NT2/D1 (cell line): ENCODE measurements at regions not wholly inside any gene's neighbourhood (a gene's known extent, or its start where the extent isn't known, plus 50 kb on each side); places are given as distances from the start of the nearest gene placed in this dataset.

ENCODE experiments used
- DNase-seq: peaks from one replicate; pipeline ENCODE4 v3.0.0-alpha.2; 2011; ENCODE audit warnings: low read depth, low spot score
- H3K27me3 ChIP-seq: 2 replicates; pipeline ENCODE4 v1.6.0; 2011; ENCODE audit warnings: mild to moderate bottlenecking; ENCODE audit not compliant: insufficient read length, insufficient read depth
- H3K36me3 ChIP-seq: 2 replicates; pipeline ENCODE4 v1.6.1; 2011; ENCODE audit warnings: mild to moderate bottlenecking, low read length, mixed read lengths; ENCODE audit not compliant: insufficient read depth, insufficient read length
- H3K4me1 ChIP-seq: 2 replicates; pipeline ENCODE4 v1.5.1; 2011; ENCODE audit not compliant: insufficient read depth, insufficient read length
- H3K4me3 ChIP-seq: 2 replicates; pipeline ENCODE4 v1.5.1; 2011; ENCODE audit warnings: low read depth; ENCODE audit not compliant: insufficient read length
- H3K9ac ChIP-seq: 2 replicates; pipeline ENCODE4 v1.6.0; 2011; ENCODE audit warnings: low read depth; ENCODE audit not compliant: insufficient read length
- H3K9me3 ChIP-seq: 2 replicates; pipeline ENCODE4 v1.5.1; 2011; ENCODE audit warnings: mild to moderate bottlenecking, low read length; ENCODE audit not compliant: insufficient read depth
- SUZ12 ChIP-seq: IDR thresholded peaks from 2 replicates; pipeline ENCODE4 v1.6.1; 2011; ENCODE audit not compliant: insufficient read length, insufficient read depth; ENCODE audit errors: extremely low read depth
- YY1 ChIP-seq: IDR thresholded peaks from 2 replicates; pipeline ENCODE4 v1.6.1; 2011; ENCODE audit not compliant: insufficient read length, insufficient read depth
- ZNF274 ChIP-seq: IDR thresholded peaks from 2 replicates; pipeline ENCODE4 v1.6.1; 2011; ENCODE audit warnings: mild to moderate bottlenecking, low read depth, low read length

DNA sequence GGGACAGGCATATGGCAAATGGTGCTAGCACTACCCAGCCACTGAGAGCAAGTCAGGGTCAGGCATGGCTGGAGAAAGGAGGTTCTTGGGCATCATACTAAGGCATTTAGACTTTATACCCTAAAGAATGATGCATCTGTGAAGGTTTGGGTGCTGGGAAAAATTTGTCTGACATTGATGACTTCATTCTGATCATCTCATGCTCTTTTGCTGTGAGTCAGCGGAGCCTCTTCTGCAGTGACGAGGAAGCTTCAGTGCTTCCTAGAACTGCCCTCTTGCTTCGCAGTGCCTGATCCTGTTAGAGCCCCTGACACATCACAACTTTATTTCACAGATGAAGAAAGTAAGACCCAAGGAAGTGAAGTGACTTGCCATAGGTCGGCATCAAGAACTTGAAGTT lies 266.6 kb upstream of the GAS1 start:
- no peak overlapping the region for H3K4me3 ChIP-seq
- TF ChIP-seq ZNF274: no peak
- TF ChIP-seq YY1: no peak
- TF ChIP-seq SUZ12: no peak
- no peaks in the 10 kb centered on the region for H3K27me3 ChIP-seq
- H3K4me1 ChIP-seq: peaks cover 3% of the 10 kb centered on the region
- H3K9ac ChIP-seq: no peak overlapping the region
- DNase-seq: no peak
- H3K9me3 ChIP-seq: no peaks in the 10 kb centered on the region
- H3K36me3 ChIP-seq: no peaks in the 10 kb centered on the region

DNA sequence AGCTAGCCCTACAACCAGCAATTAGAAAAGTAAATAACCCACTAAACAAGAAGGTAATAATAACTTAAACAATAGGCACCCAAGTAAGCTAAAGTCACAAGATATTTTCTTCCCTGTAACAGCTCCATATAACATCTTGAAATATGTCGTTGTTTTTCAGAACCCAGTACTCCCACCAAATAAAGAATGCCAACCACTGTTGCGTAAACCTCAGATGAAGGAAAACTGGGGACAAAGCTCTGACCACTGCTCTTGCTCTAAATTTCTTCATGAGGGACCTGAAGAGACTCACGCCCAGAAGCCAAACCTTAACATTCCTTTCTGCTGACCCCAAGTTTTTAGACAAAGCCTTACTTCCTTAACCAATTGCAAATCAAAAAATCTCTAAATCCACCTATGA lies 267.7 kb upstream of the GAS1 start:
- H3K4me3 ChIP-seq: no peak overlapping the region
- H3K36me3 ChIP-seq: no peaks in the 10 kb centered on the region
- no peaks in the 10 kb centered on the region for H3K9me3 ChIP-seq
- H3K9ac ChIP-seq: no peak overlapping the region
- TF ChIP-seq YY1 (no peak), SUZ12 (no peak), ZNF274 (no peak)
- no peak for DNase-seq
- peaks cover 3% of the 10 kb centered on the region for H3K4me1 ChIP-seq
- no peaks in the 10 kb centered on the region for H3K27me3 ChIP-seq

DNA sequence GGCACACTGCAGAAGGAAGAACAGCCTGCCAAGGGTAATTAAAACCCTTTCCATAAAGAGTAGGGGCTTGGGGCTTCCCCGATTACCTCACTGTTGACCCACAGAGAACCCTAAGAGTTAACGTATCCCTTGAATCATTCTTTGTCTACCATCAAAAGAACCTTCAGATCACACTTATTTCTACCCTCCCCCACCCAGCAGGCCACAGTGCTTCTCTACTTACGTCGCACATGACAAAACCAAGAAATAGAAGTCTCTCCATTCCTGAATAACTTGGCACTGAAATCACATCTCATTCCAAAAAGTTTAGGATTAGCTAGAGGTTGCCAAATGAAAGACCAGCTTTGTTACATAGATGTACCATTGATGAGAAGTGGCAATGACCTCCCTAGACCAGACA lies 268.7 kb upstream of the GAS1 start:
- no peaks in the 10 kb centered on the region for H3K27me3 ChIP-seq

DNA sequence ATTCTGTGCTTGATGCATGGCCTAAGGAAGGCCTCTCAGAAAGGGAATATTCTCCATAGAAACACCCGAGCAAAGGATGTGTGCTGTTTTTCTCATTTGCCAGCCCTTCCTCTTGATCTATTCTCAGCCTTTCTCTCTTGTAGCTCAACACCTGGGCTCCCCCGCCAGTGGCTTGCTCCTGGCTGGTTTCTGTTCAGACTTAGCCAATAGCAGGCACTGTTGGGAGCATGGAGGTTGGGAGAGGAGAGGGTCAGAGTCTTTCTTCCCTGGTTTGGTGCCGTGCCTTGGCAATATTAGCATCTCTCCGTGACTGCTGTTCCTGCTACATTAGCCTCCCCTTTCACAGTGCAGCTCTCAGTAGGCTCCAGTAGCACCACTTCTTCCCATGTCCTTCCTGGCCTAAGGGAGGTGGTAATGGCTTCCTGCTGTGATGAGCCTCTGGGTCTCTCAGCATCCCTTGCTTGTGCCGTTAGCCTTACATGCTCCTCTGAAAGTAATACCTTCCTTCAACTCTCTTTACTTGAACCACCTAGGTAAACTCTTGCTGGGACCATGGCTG lies 269.7 kb upstream of the GAS1 start:
- no peak for DNase-seq
- Histone ChIP-seq H3K9me3 (no peaks in the 10 kb centered on the region), H3K4me1 (peaks cover 3% of the 10 kb centered on the region), H3K27me3 (no peaks in the 10 kb centered on the region), H3K9ac (no peak overlapping the region), H3K4me3 (no peak overlapping the region), H3K36me3 (no peaks in the 10 kb centered on the region)
- no peak for TF ChIP-seq ZNF274
- TF ChIP-seq YY1: no peak
- TF ChIP-seq SUZ12: no peak

More for the DNA sequence above, 268.7 kb upstream of the GAS1 start:
- Histone ChIP-seq H3K9me3 (no peaks in the 10 kb centered on the region), H3K36me3 (no peaks in the 10 kb centered on the region), H3K4me3 (no peak overlapping the region), H3K9ac (no peak overlapping the region), H3K4me1 (peaks cover 3% of the 10 kb centered on the region)
- TF ChIP-seq YY1 (no peak), SUZ12 (no peak), ZNF274 (no peak)
- DNase-seq: no peak

- no peak for TF ChIP-seq ZNF274
- TF ChIP-seq YY1: no peak
- no peak for TF ChIP-seq SUZ12
- no peak for DNase-seq
- Histone ChIP-seq H3K27me3 (no peaks in the 10 kb centered on the region), H3K36me3 (no peaks in the 10 kb centered on the region), H3K4me1 (no peaks in the 10 kb centered on the region), H3K4me3 (no peak overlapping the region), H3K9ac (no peak overlapping the region), H3K9me3 (no peaks in the 10 kb centered on the region)
Measured at GRCh38 chr9:87223392-87224246, 274.0 kb upstream of the DAPK1 start.

GRCh38 chr9:87226896-87227295 lies 270.8 kb upstream of the DAPK1 start:
- H3K9ac ChIP-seq: no peak overlapping the region
- TF ChIP-seq ZNF274: no peak
- no peak for TF ChIP-seq SUZ12
- no peak for TF ChIP-seq YY1
- no peaks in the 10 kb centered on the region for H3K4me1 ChIP-seq
- H3K27me3 ChIP-seq: no peaks in the 10 kb centered on the region
- H3K4me3 ChIP-seq: no peak overlapping the region
- peaks cover 6% of the 10 kb centered on the region for H3K9me3 ChIP-seq
- no peak for DNase-seq
- H3K36me3 ChIP-seq: no peaks in the 10 kb centered on the region

DNA sequence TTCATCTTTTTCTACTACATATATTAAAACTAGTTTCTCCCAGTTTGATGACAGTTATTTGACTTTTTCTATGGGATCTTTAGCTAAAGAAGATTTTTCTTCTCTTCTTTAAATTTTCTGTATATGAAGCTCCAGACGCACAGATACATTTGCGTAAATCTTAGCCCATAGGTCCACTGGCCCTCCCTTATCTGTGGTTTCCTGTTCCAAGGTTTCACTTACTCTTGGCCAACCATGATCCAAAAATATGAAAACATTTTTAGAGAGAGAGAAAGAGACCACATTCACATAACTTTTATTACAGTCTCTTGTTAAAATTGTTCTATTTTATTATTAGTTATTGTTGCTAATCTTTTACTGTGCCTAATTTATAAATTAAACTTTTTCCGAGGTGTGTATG lies 270.2 kb upstream of the DAPK1 start:
- no peak for DNase-seq
- Histone ChIP-seq H3K4me1 (no peaks in the 10 kb centered on the region), H3K27me3 (no peaks in the 10 kb centered on the region), H3K36me3 (no peaks in the 10 kb centered on the region), H3K9me3 (peaks cover 6% of the 10 kb centered on the region), H3K4me3 (no peak overlapping the region), H3K9ac (no peak overlapping the region)
- TF ChIP-seq SUZ12: no peak
- no peak for TF ChIP-seq YY1
- no peak for TF ChIP-seq ZNF274
